ENCODE measurements at regions not wholly inside any gene's neighbourhood (a gene's known extent, or its start where the extent isn't known, plus 50 kb on each side); places are given as distances from the start of the nearest gene placed in this dataset.

- H3K27ac ChIP-seq (ENCODE audit: low read depth, low read length), result no peak overlapping the region
- H4K20me1 ChIP-seq (ENCODE audit: control insufficient read depth, insufficient read depth, low read depth, low read length), result no peaks in the 10 kb centered on the region
- TF ChIP-seq CTCF (IDR thresholded peaks at IDR 0.05; ENCODE audit: low read depth, low read length, poor library complexity, severe bottlenecking) (no peak), EZH2phosphoT487 (IDR thresholded peaks at IDR 0.05; ENCODE audit: borderline replicate concordance, low read length) (no peak)
- no peaks in the 10 kb centered on the region for H3K4me1 ChIP-seq (ENCODE audit: control insufficient read depth, low read length)
- no peaks in the 10 kb centered on the region for H3K36me3 ChIP-seq (ENCODE audit: control insufficient read depth, low read length)
- H3K79me2 ChIP-seq (ENCODE audit: control insufficient read depth, low read length), result no peaks in the 10 kb centered on the region
- H3K4me3 ChIP-seq (ENCODE audit: low read length), result no peak overlapping the region
- no peaks in the 10 kb centered on the region for H3F3A ChIP-seq (ENCODE audit: control insufficient read depth, insufficient read depth)
- no peaks in the 10 kb centered on the region for H3K27me3 ChIP-seq (ENCODE audit: control insufficient read depth, low read length)
- no peaks in the 10 kb centered on the region for H3K9me2 ChIP-seq (replicated peaks; ENCODE audit: control insufficient read depth, low read length)
- no peaks in the 10 kb centered on the region for H3K9me3 ChIP-seq (ENCODE audit: control insufficient read depth, insufficient read depth, low read length)
- H3K4me2 ChIP-seq (ENCODE audit: low read length), result no peak overlapping the region
Observed at GRCh38 chr14:42248131-42248530, 641.5 kb downstream of the LRFN5 start.

GRCh38 chr14:42241101-42241500 lies 634.4 kb downstream of the LRFN5 start:
- no peak for TF ChIP-seq EZH2phosphoT487 (IDR thresholded peaks at IDR 0.05; ENCODE audit: borderline replicate concordance, low read length)
- TF ChIP-seq CTCF (IDR thresholded peaks at IDR 0.05; ENCODE audit: low read depth, low read length, poor library complexity, severe bottlenecking), result no peak
- Histone ChIP-seq H3K36me3 (ENCODE audit: control insufficient read depth, low read length) (no peaks in the 10 kb centered on the region), H3K4me3 (ENCODE audit: low read length) (no peak overlapping the region), H4K20me1 (ENCODE audit: control insufficient read depth, insufficient read depth, low read depth, low read length) (no peaks in the 10 kb centered on the region), H3K4me1 (ENCODE audit: control insufficient read depth, low read length) (no peaks in the 10 kb centered on the region), H3K9me2 (replicated peaks; ENCODE audit: control insufficient read depth, low read length) (no peaks in the 10 kb centered on the region), H3K79me2 (ENCODE audit: control insufficient read depth, low read length) (no peaks in the 10 kb centered on the region), H3K27ac (ENCODE audit: low read depth, low read length) (no peak overlapping the region), H3K9me3 (ENCODE audit: control insufficient read depth, insufficient read depth, low read length) (no peaks in the 10 kb centered on the region), H3K27me3 (ENCODE audit: control insufficient read depth, low read length) (no peaks in the 10 kb centered on the region), H3K4me2 (ENCODE audit: low read length) (no peak overlapping the region), H3F3A (ENCODE audit: control insufficient read depth, insufficient read depth) (no peaks in the 10 kb centered on the region)

GRCh38 chr14:42229976-42230375 lies 623.3 kb downstream of the LRFN5 start:
- H3K4me1 ChIP-seq (ENCODE audit: control insufficient read depth, low read length), result no peaks in the 10 kb centered on the region
- H4K20me1 ChIP-seq (ENCODE audit: control insufficient read depth, insufficient read depth, low read depth, low read length), result no peaks in the 10 kb centered on the region
- no peak overlapping the region for H3K27ac ChIP-seq (ENCODE audit: low read depth, low read length)
- H3K79me2 ChIP-seq (ENCODE audit: control insufficient read depth, low read length), result no peaks in the 10 kb centered on the region
- TF ChIP-seq EZH2phosphoT487 (IDR thresholded peaks at IDR 0.05; ENCODE audit: borderline replicate concordance, low read length) (no peak), CTCF (IDR thresholded peaks at IDR 0.05; ENCODE audit: low read depth, low read length, poor library complexity, severe bottlenecking) (no peak)
- H3K36me3 ChIP-seq (ENCODE audit: control insufficient read depth, low read length), result no peaks in the 10 kb centered on the region
- no peaks in the 10 kb centered on the region for H3K9me2 ChIP-seq (replicated peaks; ENCODE audit: control insufficient read depth, low read length)
- H3K4me2 ChIP-seq (ENCODE audit: low read length), result no peak overlapping the region
- no peak overlapping the region for H3K4me3 ChIP-seq (ENCODE audit: low read length)
- no peaks in the 10 kb centered on the region for H3K9me3 ChIP-seq (ENCODE audit: control insufficient read depth, insufficient read depth, low read length)
- no peaks in the 10 kb centered on the region for H3K27me3 ChIP-seq (ENCODE audit: control insufficient read depth, low read length)
- H3F3A ChIP-seq (ENCODE audit: control insufficient read depth, insufficient read depth), result no peaks in the 10 kb centered on the region

- Histone ChIP-seq H3K4me1 (ENCODE audit: control insufficient read depth, low read length) (no peaks in the 10 kb centered on the region), H3K79me2 (ENCODE audit: control insufficient read depth, low read length) (no peaks in the 10 kb centered on the region)
Observed at GRCh38 chr14:42229294-42229693, 622.6 kb downstream of the LRFN5 start.

More at GRCh38 chr14:42229294-42229693, 622.6 kb downstream of the LRFN5 start:
- no peaks in the 10 kb centered on the region for H3K36me3 ChIP-seq (ENCODE audit: control insufficient read depth, low read length)
- TF ChIP-seq EZH2phosphoT487 (IDR thresholded peaks at IDR 0.05; ENCODE audit: borderline replicate concordance, low read length), result no peak
- TF ChIP-seq CTCF (IDR thresholded peaks at IDR 0.05; ENCODE audit: low read depth, low read length, poor library complexity, severe bottlenecking), result no peak
- H3K27me3 ChIP-seq (ENCODE audit: control insufficient read depth, low read length), result no peaks in the 10 kb centered on the region
- no peaks in the 10 kb centered on the region for H4K20me1 ChIP-seq (ENCODE audit: control insufficient read depth, insufficient read depth, low read depth, low read length)
- H3K4me3 ChIP-seq (ENCODE audit: low read length), result no peak overlapping the region
- no peak overlapping the region for H3K27ac ChIP-seq (ENCODE audit: low read depth, low read length)
- no peak overlapping the region for H3K4me2 ChIP-seq (ENCODE audit: low read length)
- H3F3A ChIP-seq (ENCODE audit: control insufficient read depth, insufficient read depth), result no peaks in the 10 kb centered on the region
- H3K9me3 ChIP-seq (ENCODE audit: control insufficient read depth, insufficient read depth, low read length), result no peaks in the 10 kb centered on the region
- H3K9me2 ChIP-seq (replicated peaks; ENCODE audit: control insufficient read depth, low read length), result no peaks in the 10 kb centered on the region
